GM10266 (cell line): ENCODE measurements at regions not wholly inside any gene's neighbourhood (a gene's known extent, or its start where the extent isn't known, plus 50 kb on each side); places are given as distances from the start of the nearest gene placed in this dataset.

ENCODE experiments used
- DNase-seq: peaks from one replicate; pipeline ENCODE4 v3.0.0; 2012; ENCODE audit errors: extremely low spot score
- TF ChIP-seq, protein P1 (sequence below): IDR thresholded peaks from 2 replicates; pipeline ENCODE4 v1.5.1; 2012; ENCODE audit warnings: mild to moderate bottlenecking, low read depth; ENCODE audit not compliant: control insufficient read depth, insufficient read depth; ENCODE audit errors: missing control alignments

DNA sequence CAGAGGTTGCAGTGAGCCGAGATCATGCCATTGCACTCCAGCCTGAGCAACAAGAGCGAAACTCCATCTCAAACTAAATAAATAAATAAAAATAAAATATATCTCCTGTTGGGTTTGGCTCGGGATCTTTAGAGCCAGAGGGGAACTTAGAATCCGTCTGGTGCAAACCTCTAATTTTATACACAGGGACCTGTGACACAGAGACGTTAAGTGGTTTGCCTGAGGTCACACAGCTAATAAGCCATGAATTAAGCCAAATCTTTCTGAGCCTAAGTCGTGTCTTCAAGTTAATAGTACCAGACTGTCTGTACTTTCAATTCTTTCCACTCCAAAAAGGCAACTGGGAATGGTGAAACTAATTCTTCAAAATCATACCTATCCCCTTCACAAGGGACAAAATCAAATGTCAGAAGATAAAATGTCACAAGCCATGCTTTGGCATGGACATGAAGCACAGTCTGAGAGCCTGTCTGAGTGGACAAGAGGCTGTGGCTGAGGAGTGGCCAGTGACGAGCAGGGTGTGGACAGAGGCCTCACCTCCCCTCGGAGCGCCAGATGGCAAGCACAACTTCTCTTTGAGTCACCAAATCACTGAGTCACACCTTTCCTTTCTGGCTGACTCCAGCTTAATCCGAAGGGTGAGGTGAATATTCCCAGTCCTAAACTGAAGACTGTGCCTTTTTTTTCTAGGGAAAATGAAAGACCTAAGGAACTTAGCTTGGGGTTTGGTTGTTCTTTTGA lies 177.4 kb downstream of the TFAP2A start:
- TF ChIP-seq, protein P1, sequence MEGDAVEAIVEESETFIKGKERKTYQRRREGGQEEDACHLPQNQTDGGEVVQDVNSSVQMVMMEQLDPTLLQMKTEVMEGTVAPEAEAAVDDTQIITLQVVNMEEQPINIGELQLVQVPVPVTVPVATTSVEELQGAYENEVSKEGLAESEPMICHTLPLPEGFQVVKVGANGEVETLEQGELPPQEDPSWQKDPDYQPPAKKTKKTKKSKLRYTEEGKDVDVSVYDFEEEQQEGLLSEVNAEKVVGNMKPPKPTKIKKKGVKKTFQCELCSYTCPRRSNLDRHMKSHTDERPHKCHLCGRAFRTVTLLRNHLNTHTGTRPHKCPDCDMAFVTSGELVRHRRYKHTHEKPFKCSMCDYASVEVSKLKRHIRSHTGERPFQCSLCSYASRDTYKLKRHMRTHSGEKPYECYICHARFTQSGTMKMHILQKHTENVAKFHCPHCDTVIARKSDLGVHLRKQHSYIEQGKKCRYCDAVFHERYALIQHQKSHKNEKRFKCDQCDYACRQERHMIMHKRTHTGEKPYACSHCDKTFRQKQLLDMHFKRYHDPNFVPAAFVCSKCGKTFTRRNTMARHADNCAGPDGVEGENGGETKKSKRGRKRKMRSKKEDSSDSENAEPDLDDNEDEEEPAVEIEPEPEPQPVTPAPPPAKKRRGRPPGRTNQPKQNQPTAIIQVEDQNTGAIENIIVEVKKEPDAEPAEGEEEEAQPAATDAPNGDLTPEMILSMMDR = no peak
- DNase-seq = no peak

DNA sequence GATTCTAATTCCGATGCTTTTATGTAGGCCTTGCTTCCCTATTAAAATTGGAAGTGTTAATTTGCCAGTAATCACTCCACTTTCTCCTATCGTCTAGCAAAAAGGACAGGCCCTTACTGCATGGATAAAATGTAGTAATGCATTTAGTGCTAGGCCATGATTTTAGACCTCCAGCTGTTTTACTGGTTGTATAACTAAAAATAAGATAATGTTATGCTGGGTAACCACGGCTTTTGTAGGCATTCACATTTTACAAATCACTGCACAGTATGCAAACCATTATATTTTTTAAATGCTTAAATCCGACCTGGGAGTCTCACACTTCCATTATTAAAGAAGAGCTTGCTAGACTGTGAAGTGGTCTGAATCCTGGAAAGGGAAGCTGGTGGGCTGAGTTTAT lies 179.5 kb downstream of the TFAP2A start:
- TF ChIP-seq, protein P1 = no peak
- no peak for DNase-seq

- DNase-seq = no peak
These were observed 184.3 kb downstream of the TFAP2A start for GRCh38 chr6:10230531-10230930.

GRCh38 chr6:10223841-10224240 lies 191.0 kb downstream of the TFAP2A start:
- no peak for DNase-seq

More at GRCh38 chr6:10230531-10230930, 184.3 kb downstream of the TFAP2A start:
- TF ChIP-seq, protein P1 = no peak

DNA sequence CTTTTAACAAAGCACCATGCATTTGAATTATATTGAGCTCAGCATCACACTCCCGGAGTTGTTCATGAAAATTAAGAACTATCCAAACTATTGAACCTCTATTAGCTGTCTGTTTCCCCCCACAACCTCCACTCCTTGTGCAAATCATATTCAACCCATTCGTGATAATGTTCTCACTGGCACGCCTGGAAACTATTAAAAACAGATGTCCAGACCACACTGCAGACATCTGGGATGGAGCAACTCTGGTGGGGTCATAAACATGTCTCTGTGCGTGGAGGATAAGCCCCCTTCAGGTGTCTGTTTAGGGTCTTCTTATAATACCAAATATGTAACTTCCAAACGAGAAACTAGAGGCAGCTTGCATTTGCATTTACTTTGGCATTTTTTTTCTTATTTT lies 193.7 kb downstream of the TFAP2A start:
- TF ChIP-seq, protein P1 = no peak
- DNase-seq = no peak

More at GRCh38 chr6:10223841-10224240, 191.0 kb downstream of the TFAP2A start:
- TF ChIP-seq, protein P1 = no peak

DNA sequence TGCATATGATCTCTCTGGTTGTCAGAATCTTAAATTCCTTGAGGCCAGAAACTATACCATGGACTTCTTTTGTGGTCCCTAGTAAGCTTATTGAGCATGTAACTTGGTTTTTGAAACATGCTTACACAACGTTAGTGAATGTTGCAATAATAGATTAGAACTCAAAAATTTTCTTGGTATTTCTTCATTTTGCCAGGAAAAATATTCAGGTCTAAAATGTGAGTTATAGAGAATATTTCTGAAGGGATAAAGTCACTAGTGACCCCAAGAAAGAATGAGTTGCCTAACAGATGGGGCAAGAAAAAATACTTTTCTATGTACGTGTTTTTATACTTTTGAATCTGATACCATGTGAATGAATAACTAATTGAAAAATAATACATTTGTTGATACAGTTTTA lies 195.4 kb downstream of the TFAP2A start:
- no peak for DNase-seq

GRCh38 chr6:10217111-10217510 lies 197.8 kb downstream of the TFAP2A start:
- DNase-seq = no peak
- TF ChIP-seq, protein P1 = no peak

More for the DNA sequence above, 195.4 kb downstream of the TFAP2A start:
- TF ChIP-seq, protein P1 = no peak
